ENCODE measurements at regions not wholly inside any gene's neighbourhood (a gene's known extent, or its start where the extent isn't known, plus 50 kb on each side); places are given as distances from the start of the nearest gene placed in this dataset.
"Not testable (repeated sequence)": the region's sequence is repeated elsewhere in the genome, so short reads cannot be mapped to it uniquely, and the experiment has no call there.

DNA sequence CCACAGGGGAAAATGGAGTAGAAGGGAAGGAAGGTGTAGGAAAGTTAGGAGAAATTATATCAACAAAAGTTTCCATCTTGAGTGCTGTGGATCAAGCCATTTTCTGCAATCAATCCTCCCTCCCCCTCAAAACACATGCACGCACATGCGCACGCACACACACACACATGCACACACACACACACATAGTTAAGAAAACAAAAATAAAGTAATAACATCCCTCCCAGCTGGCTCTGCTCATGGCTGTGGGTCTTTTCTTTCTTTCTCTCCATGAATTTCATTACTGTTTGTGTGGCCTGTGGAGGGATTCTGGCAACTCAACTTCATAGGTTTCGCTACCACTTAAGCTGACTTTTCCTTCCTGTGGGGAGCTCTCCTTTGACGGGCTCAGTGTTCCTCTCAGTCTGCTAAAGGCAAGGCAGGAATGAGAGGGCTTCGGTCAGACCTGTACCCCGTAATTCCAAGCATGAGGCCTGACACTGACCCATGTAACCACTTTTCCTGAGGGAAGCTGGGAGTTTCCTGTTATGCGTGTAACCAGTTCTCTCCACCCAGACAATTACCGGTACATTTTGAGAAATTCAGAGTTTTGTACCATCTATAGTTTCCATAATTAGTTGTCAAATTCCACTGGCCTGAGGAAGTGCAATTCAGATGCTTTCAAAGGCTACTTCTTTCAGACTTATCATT lies 79.8 kb downstream of the ZNF92 start:
- no peaks in the 10 kb centered on the region for H3K36me3 Mint-ChIP-seq (ENCODE audit: insufficient read depth, unreplicated experiment)
- intact Hi-C loops (cut with micrococcal nuclease): no loop called here
- H3K4me3 Mint-ChIP-seq (ENCODE audit: unreplicated experiment): no peak overlapping the region
- CTCF ChIA-PET: no interaction called here
- no TSS peak for BruUV-seq (replicated peaks)
- H3K27me3 Mint-ChIP-seq (ENCODE audit: insufficient read depth, unreplicated experiment): no peaks in the 10 kb centered on the region
- TF ChIP-seq CTCF (IDR thresholded peaks at IDR 0.05; ENCODE audit: unreplicated experiment): no peak
- H3K4me1 Mint-ChIP-seq (ENCODE audit: insufficient read depth, unreplicated experiment): peaks cover 8% of the 10 kb centered on the region
- H3K9me3 Mint-ChIP-seq (ENCODE audit: unreplicated experiment): no peaks in the 10 kb centered on the region
- no peak overlapping the region for H3K27ac Mint-ChIP-seq (ENCODE audit: low read depth, unreplicated experiment)
- DNase-seq (ENCODE audit: unreplicated experiment): no peak
- POLR2A ChIA-PET: no interaction called here

GRCh38 chr7:65454469-65454868 lies 80.8 kb downstream of the ZNF92 start:
- H3K4me1 Mint-ChIP-seq (ENCODE audit: insufficient read depth, unreplicated experiment): peaks cover 2% of the 10 kb centered on the region
- no peak overlapping the region for H3K4me3 Mint-ChIP-seq (ENCODE audit: unreplicated experiment)
- ChIA-PET POLR2A (no interaction called here), CTCF (interaction anchor here (0.6 kb wide), 1 partner anchor 296 kb away, joined by 4 read pairs; no protein-coding TSS in a partner anchor)
- TF ChIP-seq CTCF (IDR thresholded peaks at IDR 0.05; ENCODE audit: unreplicated experiment): no peak
- no peaks in the 10 kb centered on the region for H3K36me3 Mint-ChIP-seq (ENCODE audit: insufficient read depth, unreplicated experiment)
- no TSS peak for BruUV-seq (replicated peaks)
- no peak overlapping the region for H3K27ac Mint-ChIP-seq (ENCODE audit: low read depth, unreplicated experiment)
- no peaks in the 10 kb centered on the region for H3K27me3 Mint-ChIP-seq (ENCODE audit: insufficient read depth, unreplicated experiment)
- no peak for DNase-seq (ENCODE audit: unreplicated experiment)
- intact Hi-C loops (cut with micrococcal nuclease): no loop called here
- H3K9me3 Mint-ChIP-seq (ENCODE audit: unreplicated experiment): no peaks in the 10 kb centered on the region

DNA sequence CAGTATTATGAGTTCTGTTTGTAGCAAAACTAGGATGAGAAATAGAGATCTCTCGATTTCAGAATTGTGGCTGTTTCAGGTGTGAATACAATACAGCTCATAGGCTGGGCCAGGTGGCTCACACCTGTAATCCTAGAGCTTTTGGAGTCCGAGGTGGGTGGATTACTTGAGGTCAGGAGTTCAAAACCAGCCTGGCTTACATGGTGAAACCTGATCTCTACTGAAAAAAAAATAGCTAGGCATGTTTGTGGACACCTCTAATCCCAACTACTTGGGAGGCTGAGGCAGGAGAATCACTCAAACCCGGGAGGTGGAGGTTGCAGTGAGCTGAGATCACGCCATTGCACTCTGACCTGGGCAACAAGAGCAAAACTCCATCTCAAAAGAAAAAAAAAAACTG lies 81.4 kb downstream of the ZNF92 start:
- H3K4me1 Mint-ChIP-seq (ENCODE audit: insufficient read depth, unreplicated experiment); H3K4me3 Mint-ChIP-seq (ENCODE audit: unreplicated experiment); BruUV-seq (replicated peaks); intact Hi-C loops (cut with micrococcal nuclease); H3K36me3 Mint-ChIP-seq (ENCODE audit: insufficient read depth, unreplicated experiment); H3K9me3 Mint-ChIP-seq (ENCODE audit: unreplicated experiment); H3K27me3 Mint-ChIP-seq (ENCODE audit: insufficient read depth, unreplicated experiment); DNase-seq (ENCODE audit: unreplicated experiment); H3K27ac Mint-ChIP-seq (ENCODE audit: low read depth, unreplicated experiment): not testable (repeated sequence)
- ChIA-PET POLR2A (interaction anchor here (0.6 kb wide), 1 partner anchor 76 kb away, joined by 3 read pairs; no protein-coding TSS in a partner anchor), CTCF (interaction anchor here (0.6 kb wide), 1 partner anchor 296 kb away, joined by 4 read pairs; no protein-coding TSS in a partner anchor)

DNA sequence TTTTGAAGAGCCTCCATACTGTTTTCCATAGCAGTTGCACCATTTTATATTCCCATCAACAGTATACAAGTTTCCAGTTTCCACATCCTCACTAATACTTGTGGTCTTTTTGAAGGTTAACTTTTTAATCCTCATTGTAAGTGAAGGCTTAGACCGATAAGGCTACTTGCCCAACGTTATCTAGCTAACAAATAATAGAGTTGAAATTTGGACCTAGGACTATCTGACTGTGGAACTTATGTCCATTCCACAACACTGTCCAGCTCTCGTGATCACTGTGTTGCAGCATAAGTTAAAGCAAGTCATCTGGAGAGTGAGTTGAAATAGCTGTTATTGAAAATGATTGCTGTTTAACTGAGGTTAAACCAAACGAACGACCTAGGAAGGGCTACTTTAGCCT lies 84.0 kb downstream of the ZNF92 start:
- Mint-ChIP-seq H3K36me3 (ENCODE audit: insufficient read depth, unreplicated experiment) (no peaks in the 10 kb centered on the region), H3K9me3 (ENCODE audit: unreplicated experiment) (no peaks in the 10 kb centered on the region), H3K4me3 (ENCODE audit: unreplicated experiment) (no peak overlapping the region), H3K27ac (ENCODE audit: low read depth, unreplicated experiment) (no peak overlapping the region), H3K4me1 (ENCODE audit: insufficient read depth, unreplicated experiment) (no peaks in the 10 kb centered on the region), H3K27me3 (ENCODE audit: insufficient read depth, unreplicated experiment) (no peaks in the 10 kb centered on the region)
- CTCF ChIA-PET: no interaction called here
- POLR2A ChIA-PET: no interaction called here
- TF ChIP-seq CTCF (IDR thresholded peaks at IDR 0.05; ENCODE audit: unreplicated experiment): no peak
- BruUV-seq (replicated peaks): no TSS peak
- intact Hi-C loops (cut with micrococcal nuclease): no loop called here
- DNase-seq (ENCODE audit: unreplicated experiment): no peak

- Mint-ChIP-seq H3K9me3 (ENCODE audit: unreplicated experiment) (no peaks in the 10 kb centered on the region), H3K27ac (ENCODE audit: low read depth, unreplicated experiment) (no peak overlapping the region), H3K27me3 (ENCODE audit: insufficient read depth, unreplicated experiment) (no peaks in the 10 kb centered on the region), H3K4me3 (ENCODE audit: unreplicated experiment) (no peak overlapping the region), H3K4me1 (ENCODE audit: insufficient read depth, unreplicated experiment) (peaks cover 5% of the 10 kb centered on the region), H3K36me3 (ENCODE audit: insufficient read depth, unreplicated experiment) (no peaks in the 10 kb centered on the region)
- no TSS peak for BruUV-seq (replicated peaks)
- no peak for DNase-seq (ENCODE audit: unreplicated experiment)
- ChIA-PET POLR2A (no interaction called here), CTCF (no interaction called here)
- intact Hi-C loops (cut with micrococcal nuclease): no loop called here
- no peak for TF ChIP-seq CTCF (IDR thresholded peaks at IDR 0.05; ENCODE audit: unreplicated experiment)
Observed at GRCh38 chr7:65459438-65459837, 85.8 kb downstream of the ZNF92 start.
